ENCODE measurements at regions not wholly inside any gene's neighbourhood (a gene's known extent, or its start where the extent isn't known, plus 50 kb on each side); places are given as distances from the start of the nearest gene placed in this dataset.
"Not testable (repeated sequence)": the region's sequence is repeated elsewhere in the genome, so short reads cannot be mapped to it uniquely, and the experiment has no call there.

GRCh38 chr18:49731860-49732311 lies 81.4 kb downstream of the ACAA2 start:
- DNase-seq, result peak; percentile 18

- DNase-seq, result no peak
Measured at GRCh38 chr18:49731421-49731841, 81.9 kb downstream of the ACAA2 start.

GRCh38 chr18:49730951-49731391 lies 82.4 kb downstream of the ACAA2 start:
- no peak for DNase-seq

- DNase-seq, result peak; percentile 62
Measured at GRCh38 chr18:49728542-49728941, 84.8 kb downstream of the ACAA2 start.

- no peak for DNase-seq
Measured at GRCh38 chr18:49727816-49728215, 85.5 kb downstream of the ACAA2 start.

GRCh38 chr18:49726675-49726963 lies 86.7 kb downstream of the ACAA2 start:
- no peak for DNase-seq

- DNase-seq, result peak; percentile 75
Measured at GRCh38 chr18:49725809-49726674, 87.3 kb downstream of the ACAA2 start.

GRCh38 chr18:49723648-49724180 lies 89.6 kb downstream of the ACAA2 start:
- no peak for DNase-seq

GRCh38 chr18:49722477-49722876 lies 90.9 kb downstream of the ACAA2 start:
- DNase-seq, result no peak

- DNase-seq, result no peak
Measured at GRCh38 chr18:49721981-49722380, 91.4 kb downstream of the ACAA2 start.

- DNase-seq, result not testable (repeated sequence)
Measured at GRCh38 chr18:49720944-49721343, 92.4 kb downstream of the ACAA2 start.

GRCh38 chr18:49717617-49718016 lies 95.7 kb downstream of the ACAA2 start:
- no peak for DNase-seq

GRCh38 chr18:49716035-49716434 lies 97.3 kb downstream of the ACAA2 start:
- no peak for DNase-seq

- DNase-seq, result no peak
Measured at GRCh38 chr18:49709347-49709690, 104.0 kb downstream of the ACAA2 start.

GRCh38 chr18:49708662-49709346 lies 104.5 kb downstream of the ACAA2 start:
- no peak for DNase-seq

GRCh38 chr18:49707599-49707998 lies 105.7 kb downstream of the ACAA2 start:
- DNase-seq, result no peak

GRCh38 chr18:49704334-49704733 lies 109.0 kb downstream of the ACAA2 start:
- DNase-seq, result no peak

GRCh38 chr18:49701190-49701589 lies 112.1 kb downstream of the ACAA2 start:
- no peak for DNase-seq

- DNase-seq, result no peak
Measured at GRCh38 chr18:49699303-49699702, 114.0 kb downstream of the ACAA2 start.

GRCh38 chr18:49698525-49699025 lies 114.8 kb downstream of the ACAA2 start:
- DNase-seq, result no peak

- DNase-seq, result peak; percentile 33
Measured at GRCh38 chr18:49697757-49698524, 115.4 kb downstream of the ACAA2 start.

GRCh38 chr18:49697049-49697448 lies 116.3 kb downstream of the ACAA2 start:
- no peak for DNase-seq

GRCh38 chr18:49694402-49694801 lies 118.9 kb downstream of the ACAA2 start:
- DNase-seq, result no peak
